OCI-LY1 (cell line): ENCODE measurements at regions not wholly inside any gene's neighbourhood (a gene's known extent, or its start where the extent isn't known, plus 50 kb on each side); places are given as distances from the start of the nearest gene placed in this dataset.

ENCODE experiments used
- EZH2 ChIP-seq: fragments of 200-600 bp; sonication (generic), shearing (Covaris generic); IDR thresholded peaks from 2 replicates; pipeline ENCODE4 v1.8.0; 2017; ENCODE audit warnings: borderline replicate concordance, mixed run types, mild to moderate bottlenecking, antibody characterized with exemption, low read length, moderate library complexity, mixed read lengths
- TF ChIP-seq, protein P1 (sequence below): fragments of 200-600 bp; sonication (generic), shearing (Covaris generic); IDR thresholded peaks from 2 replicates; pipeline ENCODE4 v1.5.1; 2017; ENCODE audit warnings: mild to moderate bottlenecking, antibody characterized with exemption, low read length, moderate library complexity, mixed read lengths

DNA sequence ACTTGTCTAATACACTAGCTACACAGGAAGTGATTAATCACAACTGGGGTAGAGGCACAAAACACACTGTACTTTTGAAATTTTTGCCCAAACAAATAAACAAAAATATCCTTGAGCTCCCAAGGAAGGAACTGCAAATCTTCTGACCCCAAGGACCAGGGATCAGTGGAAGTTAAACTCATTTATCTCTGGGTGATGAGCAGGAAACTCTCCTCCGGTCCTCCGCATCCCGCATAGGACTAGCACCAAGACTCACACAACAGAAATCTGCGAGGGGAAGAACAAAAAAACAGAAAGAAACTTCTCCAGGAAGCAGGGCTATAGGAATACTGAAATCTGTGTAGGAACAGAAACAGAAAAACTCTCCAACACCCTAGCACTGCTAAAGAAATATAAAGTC is 650.3 kb downstream of the DCDC2C start:
- TF ChIP-seq, protein P1, sequence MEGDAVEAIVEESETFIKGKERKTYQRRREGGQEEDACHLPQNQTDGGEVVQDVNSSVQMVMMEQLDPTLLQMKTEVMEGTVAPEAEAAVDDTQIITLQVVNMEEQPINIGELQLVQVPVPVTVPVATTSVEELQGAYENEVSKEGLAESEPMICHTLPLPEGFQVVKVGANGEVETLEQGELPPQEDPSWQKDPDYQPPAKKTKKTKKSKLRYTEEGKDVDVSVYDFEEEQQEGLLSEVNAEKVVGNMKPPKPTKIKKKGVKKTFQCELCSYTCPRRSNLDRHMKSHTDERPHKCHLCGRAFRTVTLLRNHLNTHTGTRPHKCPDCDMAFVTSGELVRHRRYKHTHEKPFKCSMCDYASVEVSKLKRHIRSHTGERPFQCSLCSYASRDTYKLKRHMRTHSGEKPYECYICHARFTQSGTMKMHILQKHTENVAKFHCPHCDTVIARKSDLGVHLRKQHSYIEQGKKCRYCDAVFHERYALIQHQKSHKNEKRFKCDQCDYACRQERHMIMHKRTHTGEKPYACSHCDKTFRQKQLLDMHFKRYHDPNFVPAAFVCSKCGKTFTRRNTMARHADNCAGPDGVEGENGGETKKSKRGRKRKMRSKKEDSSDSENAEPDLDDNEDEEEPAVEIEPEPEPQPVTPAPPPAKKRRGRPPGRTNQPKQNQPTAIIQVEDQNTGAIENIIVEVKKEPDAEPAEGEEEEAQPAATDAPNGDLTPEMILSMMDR, result no peak
- TF ChIP-seq EZH2, result no peak
